ENCODE measurements at regions not wholly inside any gene's neighbourhood (a gene's known extent, or its start where the extent isn't known, plus 50 kb on each side); places are given as distances from the start of the nearest gene placed in this dataset.

- H3K9me3 ChIP-seq (ENCODE audit: control insufficient read depth, insufficient read depth, low read length) = no peaks in the 10 kb centered on the region
- no peaks in the 10 kb centered on the region for H3K27me3 ChIP-seq (ENCODE audit: control insufficient read depth, insufficient read depth, low read length)
- ChIA-PET CTCF (no interaction called here), POLR2A (no interaction called here)
- no peak overlapping the region for H3K4me3 ChIP-seq (ENCODE audit: low read depth, low read length)
- H3K27ac ChIP-seq (ENCODE audit: low read depth, low read length) = no peak overlapping the region
- no peak for TF ChIP-seq CTCF (IDR thresholded peaks at IDR 0.05; ENCODE audit: low read depth, low read length)
- no peak for DNase-seq (ENCODE audit: low read depth, low spot score)
Observed at GRCh38 chr5:86824637-86825036, 206.9 kb downstream of the COX7C start.

DNA sequence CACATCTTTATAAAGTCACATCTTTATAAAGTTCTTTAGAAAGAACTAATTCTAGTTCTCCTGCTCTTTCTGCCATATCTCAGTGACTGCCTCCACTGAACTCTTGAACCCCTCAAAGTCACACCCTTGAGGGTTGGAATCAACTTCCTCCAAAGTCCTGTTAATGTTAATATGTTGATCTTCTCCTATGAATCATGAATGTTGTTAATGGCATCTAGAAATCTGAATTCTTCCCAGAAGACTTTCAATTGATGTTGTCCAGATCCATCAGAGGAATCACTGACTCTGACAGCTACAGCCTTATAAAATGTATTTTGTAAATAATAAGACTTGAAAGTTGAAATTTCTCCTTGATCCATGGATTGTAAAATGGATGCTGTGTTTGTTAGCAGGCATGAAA, 213.4 kb downstream of the COX7C start:
- no peak overlapping the region for H3K4me3 ChIP-seq (ENCODE audit: low read depth, low read length)
- CTCF ChIA-PET = no interaction called here
- no peak overlapping the region for H3K27ac ChIP-seq (ENCODE audit: low read depth, low read length)
- no peaks in the 10 kb centered on the region for H3K9me3 ChIP-seq (ENCODE audit: control insufficient read depth, insufficient read depth, low read length)
- POLR2A ChIA-PET = no interaction called here
- TF ChIP-seq CTCF (IDR thresholded peaks at IDR 0.05; ENCODE audit: low read depth, low read length) = no peak
- no peak for DNase-seq (ENCODE audit: low read depth, low spot score)
- no peaks in the 10 kb centered on the region for H3K27me3 ChIP-seq (ENCODE audit: control insufficient read depth, insufficient read depth, low read length)

- Histone ChIP-seq H3K4me3 (ENCODE audit: low read depth, low read length) (no peak overlapping the region), H3K27ac (ENCODE audit: low read depth, low read length) (no peak overlapping the region), H3K9me3 (ENCODE audit: control insufficient read depth, insufficient read depth, low read length) (no peaks in the 10 kb centered on the region), H3K27me3 (ENCODE audit: control insufficient read depth, insufficient read depth, low read length) (no peaks in the 10 kb centered on the region)
- TF ChIP-seq CTCF (IDR thresholded peaks at IDR 0.05; ENCODE audit: low read depth, low read length) = no peak
- ChIA-PET POLR2A (no interaction called here), CTCF (no interaction called here)
- DNase-seq (ENCODE audit: low read depth, low spot score) = no peak
Observed at GRCh38 chr5:86833868-86834267, 216.1 kb downstream of the COX7C start.

DNA sequence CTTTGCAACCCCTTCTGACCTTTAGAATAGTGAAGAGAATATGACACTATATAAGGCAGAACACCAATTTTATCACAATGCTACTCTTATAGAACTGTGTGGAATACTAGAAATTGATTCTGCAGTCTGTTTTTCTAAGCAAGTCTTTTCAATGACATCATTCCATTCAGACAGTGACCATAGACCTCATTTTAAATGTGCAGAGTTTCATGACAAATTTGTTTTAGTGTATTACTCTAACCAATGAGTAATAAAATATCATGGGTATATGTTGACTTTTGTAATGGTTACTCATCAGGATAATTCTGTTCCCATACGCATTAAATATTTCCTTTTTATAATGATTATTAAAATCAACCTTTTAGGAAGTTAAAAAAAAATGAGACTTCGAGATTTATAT, 219.9 kb downstream of the COX7C start:
- TF ChIP-seq CTCF (IDR thresholded peaks at IDR 0.05; ENCODE audit: low read depth, low read length) = no peak
- CTCF ChIA-PET = interaction anchor here (0.6 kb wide), 1 partner anchor 59 kb away, joined by 3 read pairs; no protein-coding TSS in a partner anchor
- Histone ChIP-seq H3K9me3 (ENCODE audit: control insufficient read depth, insufficient read depth, low read length) (no peaks in the 10 kb centered on the region), H3K27ac (ENCODE audit: low read depth, low read length) (no peak overlapping the region), H3K27me3 (ENCODE audit: control insufficient read depth, insufficient read depth, low read length) (no peaks in the 10 kb centered on the region), H3K4me3 (ENCODE audit: low read depth, low read length) (no peak overlapping the region)
- no peak for DNase-seq (ENCODE audit: low read depth, low spot score)
- POLR2A ChIA-PET = no interaction called here

DNA sequence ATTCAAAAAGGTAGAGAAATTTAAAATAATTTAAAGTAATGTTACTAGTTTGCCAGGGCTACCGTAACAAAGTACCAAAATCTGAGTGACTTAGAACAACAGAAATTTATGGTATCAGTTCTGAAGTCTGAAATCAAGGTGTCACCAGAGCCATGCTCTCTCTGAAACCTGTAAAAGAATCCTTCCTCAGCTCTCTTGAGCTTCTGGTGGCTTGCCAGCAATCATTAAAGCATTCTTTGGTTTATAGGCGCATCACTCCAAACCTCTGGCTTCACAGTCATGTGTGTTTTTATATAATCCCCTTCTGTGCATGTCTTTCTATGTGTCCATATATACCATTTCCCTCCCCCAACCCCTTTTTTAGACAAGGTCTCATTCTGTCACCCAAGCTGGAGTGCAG, 220.3 kb downstream of the COX7C start:
- H3K4me3 ChIP-seq (ENCODE audit: low read depth, low read length) = no peak overlapping the region
- CTCF ChIA-PET = no interaction called here
- POLR2A ChIA-PET = no interaction called here
- no peak for DNase-seq (ENCODE audit: low read depth, low spot score)
- H3K27ac ChIP-seq (ENCODE audit: low read depth, low read length) = no peak overlapping the region
- H3K9me3 ChIP-seq (ENCODE audit: control insufficient read depth, insufficient read depth, low read length) = no peaks in the 10 kb centered on the region
- H3K27me3 ChIP-seq (ENCODE audit: control insufficient read depth, insufficient read depth, low read length) = no peaks in the 10 kb centered on the region
- TF ChIP-seq CTCF (IDR thresholded peaks at IDR 0.05; ENCODE audit: low read depth, low read length) = no peak
